SK-N-SH (cell line): ENCODE measurements at regions not wholly inside any gene's neighbourhood (a gene's known extent, or its start where the extent isn't known, plus 50 kb on each side); places are given as distances from the start of the nearest gene placed in this dataset.

ENCODE experiments used
- CTCF ChIA-PET: fragments of 300-600, 350-600 bp; formaldehyde crosslinking; extraction: SDS; loops from one replicate; lab custom pipeline; 2021; lab: Yijun Ruan, JAX
- POLR2A ChIA-PET: fragments of 350-600 bp; sonication (Branson Sonifier 250); formaldehyde crosslinking; extraction: SDS; loops from one replicate; lab custom pipeline; 2020; ENCODE audit warnings: antibody characterized with exemption, inconsistent platforms; lab: Yijun Ruan, JAX
- DNase-seq: peaks from one replicate; pipeline ENCODE4 v3.0.0; 2012
- H2AFZ ChIP-seq: fragments of 200-600 bp; sonication (generic); 2 replicates; pipeline ENCODE4 v1.8.1; 2016; ENCODE audit warnings: antibody characterized with exemption, mild to moderate bottlenecking, low read depth
- H3F3A ChIP-seq: fragments of 200-600 bp; sonication (generic); replicated peaks from 2 replicates; pipeline ENCODE3; 2016; ENCODE audit warnings: antibody characterized with exemption, mild to moderate bottlenecking; ENCODE audit not compliant: insufficient read depth
- H3K27ac ChIP-seq, 2 experiments: fragments of 200-500 bp in 1 of 2; fragments of 200-600 bp in 1 of 2; sonication (Bioruptor generic) in 1 of 2; sonication (generic), shearing (Covaris generic) in 1 of 2; 2 replicates each; pipeline versions ENCODE4 v1.5.1 to v1.6.1; 2014 to 2016; ENCODE audit warnings: low read depth in 2 of 2, inconsistent platforms in 1 of 2, low read length in 1 of 2, mild to moderate bottlenecking in 1 of 2, mixed read lengths in 1 of 2
- H3K27me3 ChIP-seq: fragments of 200-600 bp; sonication (generic), shearing (Covaris generic); 2 replicates; pipeline ENCODE4 v1.6.1; 2016; ENCODE audit warnings: mixed run types; ENCODE audit not compliant: insufficient read depth
- H3K36me3 ChIP-seq, 2 experiments: fragments of 200-500 bp in 1 of 2; fragments of 200-600 bp in 1 of 2; sonication (Bioruptor generic) in 1 of 2; sonication (generic) in 1 of 2; replicated peaks in 1 of 2; 2 replicates each; pipeline versions ENCODE3 to v1.5.1; 2014 to 2016; ENCODE audit warnings: low read length in 1 of 2, mild to moderate bottlenecking in 1 of 2; ENCODE audit not compliant: insufficient read depth in 2 of 2, control insufficient read depth in 1 of 2
- H3K4me1 ChIP-seq, 2 experiments: fragments of 200-500 bp in 1 of 2; fragments of 200-600 bp in 1 of 2; sonication (Bioruptor generic) in 1 of 2; sonication (generic), shearing (Covaris generic) in 1 of 2; 2 replicates each; pipeline versions ENCODE4 v1.5.1 to v1.6.1; 2014 to 2016; ENCODE audit warnings: low read depth in 1 of 2, low read length in 1 of 2, mixed run types in 1 of 2; ENCODE audit not compliant: insufficient read depth in 2 of 2, control insufficient read depth in 1 of 2
- H3K4me2 ChIP-seq: fragments of 200-600 bp; sonication (generic), shearing (Covaris generic); 2 replicates; pipeline ENCODE4 v1.6.1; 2017; ENCODE audit warnings: mixed run types
- H3K4me3 ChIP-seq, 2 experiments: fragments of 200-500 bp in 1 of 2; fragments of 200-600 bp in 1 of 2; sonication (Bioruptor generic) in 1 of 2; sonication (generic), shearing (Covaris generic) in 1 of 2; 2 replicates each; pipeline versions ENCODE4 v1.5.1 to v1.8.1; 2014 to 2016; ENCODE audit warnings: low read depth in 2 of 2, inconsistent platforms in 1 of 2, low read length in 1 of 2, mild to moderate bottlenecking in 1 of 2, mixed read lengths in 1 of 2, moderate library complexity in 1 of 2
- H3K79me2 ChIP-seq: fragments of 200-600 bp; sonication (generic); 2 replicates; pipeline ENCODE4 v1.8.1; 2017; ENCODE audit warnings: mild to moderate bottlenecking; ENCODE audit not compliant: insufficient read depth
- H3K9ac ChIP-seq: fragments of 200-600 bp; sonication (generic); 2 replicates; pipeline ENCODE4 v1.6.1; 2017; ENCODE audit warnings: mixed run types
- H3K9me2 ChIP-seq: fragments of 200-600 bp; sonication (generic); 2 replicates; pipeline ENCODE4 v1.6.1; 2017; ENCODE audit warnings: mixed run types
- H3K9me3 ChIP-seq: fragments of 200-600 bp; sonication (generic); 2 replicates; pipeline ENCODE4 v1.6.1; 2017; ENCODE audit warnings: mixed run types, mild to moderate bottlenecking, moderate library complexity
- H4K20me1 ChIP-seq: fragments of 200-600 bp; sonication (generic); 2 replicates; pipeline ENCODE4 v1.6.1; 2017; ENCODE audit warnings: mild to moderate bottlenecking, mixed run types; ENCODE audit not compliant: insufficient read depth
- EP300 ChIP-seq, 2 experiments: IDR thresholded peaks; 2 replicates each; pipeline versions ENCODE4 v1.4.0 to v1.6.1; 2012; ENCODE audit warnings: borderline replicate concordance in 1 of 2, low read depth in 1 of 2, low read length in 1 of 2
- FOXM1 ChIP-seq: IDR thresholded peaks from 2 replicates; pipeline ENCODE4 v1.4.0; 2012; ENCODE audit warnings: low read depth, mild to moderate bottlenecking
- JUND ChIP-seq: IDR thresholded peaks from 2 replicates; pipeline ENCODE4 v1.4.0; 2012
- MXI1 ChIP-seq: IDR thresholded peaks from 2 replicates; pipeline ENCODE4 v1.6.1; 2012; ENCODE audit warnings: mild to moderate bottlenecking, low read depth, low read length, improper control_type of control experiment
- NFIC ChIP-seq: IDR thresholded peaks from 2 replicates; pipeline ENCODE4 v1.4.0; 2012; ENCODE audit warnings: borderline replicate concordance
- POLR2AphosphoS5 ChIP-seq: IDR thresholded peaks from 2 replicates; pipeline ENCODE4 v1.6.1; 2012; ENCODE audit warnings: low read depth, low read length
- RAD21 ChIP-seq: IDR thresholded peaks from 2 replicates; pipeline ENCODE4 v1.6.1; 2012; ENCODE audit warnings: mild to moderate bottlenecking, low read length
- RCOR1 ChIP-seq: fragments of 150-350 bp; IDR thresholded peaks from 2 replicates; pipeline ENCODE4 v1.6.1; 2017; ENCODE audit warnings: antibody characterized with exemption, low read length
- RXRA ChIP-seq: IDR thresholded peaks from 2 replicates; pipeline ENCODE4 v1.4.0; 2012; ENCODE audit warnings: low read depth, mild to moderate bottlenecking, borderline replicate concordance
- SMC3 ChIP-seq: IDR thresholded peaks from 2 replicates; pipeline ENCODE4 v1.6.1; 2012; ENCODE audit warnings: low read depth, low read length, improper control_type of control experiment
- TAF1 ChIP-seq: IDR thresholded peaks from 2 replicates; pipeline ENCODE4 v1.6.1; 2012; ENCODE audit warnings: low read depth, mild to moderate bottlenecking, low read length, moderate library complexity, borderline replicate concordance
- TCF12 ChIP-seq: IDR thresholded peaks from 2 replicates; pipeline ENCODE4 v1.4.0; 2012
- YY1 ChIP-seq: IDR thresholded peaks from 2 replicates; pipeline ENCODE4 v1.4.0; 2012; ENCODE audit warnings: low read depth, mild to moderate bottlenecking
- WGBS: methylation state at CpG from one replicate; pipeline ENCODE4 v1.1.6; 2017; ENCODE audit warnings: low lambda C conversion rate; 5-methylcytosine and 5-hydroxymethylcytosine counted together
- TF ChIP-seq, protein P1 (sequence below): fragments of 200-600 bp; sonication (generic); IDR thresholded peaks from 2 replicates; pipeline ENCODE4 v1.6.1; 2017; ENCODE audit warnings: antibody characterized with exemption, mild to moderate bottlenecking, moderate library complexity
- TF ChIP-seq, protein P2 (sequence below): IDR thresholded peaks from 2 replicates; pipeline ENCODE4 v1.4.0; 2012; ENCODE audit warnings: low read depth, borderline replicate concordance
- TF ChIP-seq, protein P3 (sequence below): IDR thresholded peaks from 2 replicates; pipeline ENCODE4 v1.6.1; 2012; ENCODE audit warnings: mild to moderate bottlenecking, low read depth, low read length, moderate library complexity
- TF ChIP-seq, protein P4 (sequence below): fragments of 150-350 bp; IDR thresholded peaks from 2 replicates; pipeline ENCODE4 v1.6.1; 2017; ENCODE audit warnings: antibody characterized with exemption, low read length, low read depth, borderline replicate concordance

DNA sequence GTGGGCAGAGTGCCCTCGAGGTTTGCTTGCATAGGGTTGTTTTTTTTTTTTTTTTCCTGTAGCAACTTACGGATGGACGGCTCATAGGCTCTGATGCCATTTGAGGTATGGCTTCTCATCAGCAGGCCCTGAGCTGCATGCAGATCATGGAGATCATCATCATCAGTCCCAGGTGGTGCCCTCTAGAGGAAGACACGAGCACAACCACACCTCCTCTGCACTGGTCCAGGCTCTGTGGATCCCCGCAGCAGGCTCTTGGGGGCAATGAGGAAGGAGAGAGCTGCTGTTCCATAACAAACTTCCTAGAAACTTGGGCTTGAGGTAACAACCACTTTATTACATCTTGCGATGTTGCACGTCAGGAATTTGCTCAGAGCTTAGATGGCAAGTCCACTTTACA is 132.7 kb upstream of the CXCL12 start:
- POLR2A ChIA-PET = no interaction called here
- TF ChIP-seq TCF12 = no peak
- TF ChIP-seq, protein P1, sequence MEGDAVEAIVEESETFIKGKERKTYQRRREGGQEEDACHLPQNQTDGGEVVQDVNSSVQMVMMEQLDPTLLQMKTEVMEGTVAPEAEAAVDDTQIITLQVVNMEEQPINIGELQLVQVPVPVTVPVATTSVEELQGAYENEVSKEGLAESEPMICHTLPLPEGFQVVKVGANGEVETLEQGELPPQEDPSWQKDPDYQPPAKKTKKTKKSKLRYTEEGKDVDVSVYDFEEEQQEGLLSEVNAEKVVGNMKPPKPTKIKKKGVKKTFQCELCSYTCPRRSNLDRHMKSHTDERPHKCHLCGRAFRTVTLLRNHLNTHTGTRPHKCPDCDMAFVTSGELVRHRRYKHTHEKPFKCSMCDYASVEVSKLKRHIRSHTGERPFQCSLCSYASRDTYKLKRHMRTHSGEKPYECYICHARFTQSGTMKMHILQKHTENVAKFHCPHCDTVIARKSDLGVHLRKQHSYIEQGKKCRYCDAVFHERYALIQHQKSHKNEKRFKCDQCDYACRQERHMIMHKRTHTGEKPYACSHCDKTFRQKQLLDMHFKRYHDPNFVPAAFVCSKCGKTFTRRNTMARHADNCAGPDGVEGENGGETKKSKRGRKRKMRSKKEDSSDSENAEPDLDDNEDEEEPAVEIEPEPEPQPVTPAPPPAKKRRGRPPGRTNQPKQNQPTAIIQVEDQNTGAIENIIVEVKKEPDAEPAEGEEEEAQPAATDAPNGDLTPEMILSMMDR = peak; percentile 46
- TF ChIP-seq, all 33 proteins: peak for 1
- Histone ChIP-seq H4K20me1 (no peaks in the 10 kb centered on the region), H3K4me3 (no peak overlapping the region), H3K27ac (no peak overlapping the region), H3K9me3 (no peaks in the 10 kb centered on the region), H3K9me2 (no peaks in the 10 kb centered on the region), H3K79me2 (no peaks in the 10 kb centered on the region), H3K36me3 (no peaks in the 10 kb centered on the region), H3K4me2 (no peak overlapping the region), H3K27me3 (no peaks in the 10 kb centered on the region), H2AFZ (no peak overlapping the region), H3F3A (no peaks in the 10 kb centered on the region), H3K9ac (no peak overlapping the region), H3K4me1 (no peaks in the 10 kb centered on the region)
- WGBS = 7% methylated on average over 7 of the region's 7 CpGs
- CTCF ChIA-PET = interaction anchor here (0.8 kb wide), 1 partner anchor 21 kb away, joined by 3 read pairs; no protein-coding TSS in a partner anchor
- DNase-seq = peak; percentile 6

DNA sequence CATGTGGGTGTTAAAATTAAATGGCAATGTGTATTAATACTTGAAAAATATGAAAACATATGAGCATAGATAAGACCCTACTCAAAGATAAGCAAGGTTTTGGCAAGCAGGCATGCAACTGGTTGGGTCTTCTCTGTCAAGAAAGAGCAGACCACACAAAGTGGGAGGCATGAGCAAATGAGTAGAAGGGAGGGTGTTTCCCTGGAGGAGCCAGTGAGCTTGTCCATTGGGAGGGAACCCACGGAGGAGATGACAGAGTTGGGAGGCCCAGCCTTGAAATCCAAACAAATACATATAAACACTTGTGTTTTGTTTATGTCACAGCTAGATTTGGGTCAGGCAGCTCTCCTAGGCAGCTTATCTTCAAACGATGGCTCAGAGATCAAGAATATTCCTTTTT is 134.5 kb upstream of the CXCL12 start:
- POLR2A ChIA-PET = no interaction called here
- Histone ChIP-seq H3K36me3 (no peaks in the 10 kb centered on the region), H3K4me1 (no peaks in the 10 kb centered on the region), H3K27ac (no peak overlapping the region), H3K4me2 (no peak overlapping the region), H3K79me2 (no peaks in the 10 kb centered on the region), H4K20me1 (no peaks in the 10 kb centered on the region), H2AFZ (no peak overlapping the region), H3K27me3 (no peaks in the 10 kb centered on the region), H3F3A (no peaks in the 10 kb centered on the region), H3K4me3 (no peak overlapping the region), H3K9ac (no peak overlapping the region), H3K9me2 (no peaks in the 10 kb centered on the region), H3K9me3 (no peaks in the 10 kb centered on the region)
- CTCF ChIA-PET = no interaction called here
- WGBS = 4% methylated on average over 2 of the region's 2 CpGs
- TF ChIP-seq, protein P2, sequence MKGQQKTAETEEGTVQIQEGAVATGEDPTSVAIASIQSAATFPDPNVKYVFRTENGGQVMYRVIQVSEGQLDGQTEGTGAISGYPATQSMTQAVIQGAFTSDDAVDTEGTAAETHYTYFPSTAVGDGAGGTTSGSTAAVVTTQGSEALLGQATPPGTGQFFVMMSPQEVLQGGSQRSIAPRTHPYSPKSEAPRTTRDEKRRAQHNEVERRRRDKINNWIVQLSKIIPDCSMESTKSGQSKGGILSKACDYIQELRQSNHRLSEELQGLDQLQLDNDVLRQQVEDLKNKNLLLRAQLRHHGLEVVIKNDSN = no peak
- TF ChIP-seq FOXM1 = no peak
- no peak for TF ChIP-seq JUND
- TF ChIP-seq YY1 = no peak
- TF ChIP-seq, protein P3, sequence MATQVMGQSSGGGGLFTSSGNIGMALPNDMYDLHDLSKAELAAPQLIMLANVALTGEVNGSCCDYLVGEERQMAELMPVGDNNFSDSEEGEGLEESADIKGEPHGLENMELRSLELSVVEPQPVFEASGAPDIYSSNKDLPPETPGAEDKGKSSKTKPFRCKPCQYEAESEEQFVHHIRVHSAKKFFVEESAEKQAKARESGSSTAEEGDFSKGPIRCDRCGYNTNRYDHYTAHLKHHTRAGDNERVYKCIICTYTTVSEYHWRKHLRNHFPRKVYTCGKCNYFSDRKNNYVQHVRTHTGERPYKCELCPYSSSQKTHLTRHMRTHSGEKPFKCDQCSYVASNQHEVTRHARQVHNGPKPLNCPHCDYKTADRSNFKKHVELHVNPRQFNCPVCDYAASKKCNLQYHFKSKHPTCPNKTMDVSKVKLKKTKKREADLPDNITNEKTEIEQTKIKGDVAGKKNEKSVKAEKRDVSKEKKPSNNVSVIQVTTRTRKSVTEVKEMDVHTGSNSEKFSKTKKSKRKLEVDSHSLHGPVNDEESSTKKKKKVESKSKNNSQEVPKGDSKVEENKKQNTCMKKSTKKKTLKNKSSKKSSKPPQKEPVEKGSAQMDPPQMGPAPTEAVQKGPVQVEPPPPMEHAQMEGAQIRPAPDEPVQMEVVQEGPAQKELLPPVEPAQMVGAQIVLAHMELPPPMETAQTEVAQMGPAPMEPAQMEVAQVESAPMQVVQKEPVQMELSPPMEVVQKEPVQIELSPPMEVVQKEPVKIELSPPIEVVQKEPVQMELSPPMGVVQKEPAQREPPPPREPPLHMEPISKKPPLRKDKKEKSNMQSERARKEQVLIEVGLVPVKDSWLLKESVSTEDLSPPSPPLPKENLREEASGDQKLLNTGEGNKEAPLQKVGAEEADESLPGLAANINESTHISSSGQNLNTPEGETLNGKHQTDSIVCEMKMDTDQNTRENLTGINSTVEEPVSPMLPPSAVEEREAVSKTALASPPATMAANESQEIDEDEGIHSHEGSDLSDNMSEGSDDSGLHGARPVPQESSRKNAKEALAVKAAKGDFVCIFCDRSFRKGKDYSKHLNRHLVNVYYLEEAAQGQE = no peak
- no peak for TF ChIP-seq RXRA
- TF ChIP-seq NFIC = no peak
- no peak for TF ChIP-seq SMC3
- TF ChIP-seq RAD21 = no peak
- TF ChIP-seq MXI1 = no peak
- no peak for TF ChIP-seq TAF1
- TF ChIP-seq, protein P4, sequence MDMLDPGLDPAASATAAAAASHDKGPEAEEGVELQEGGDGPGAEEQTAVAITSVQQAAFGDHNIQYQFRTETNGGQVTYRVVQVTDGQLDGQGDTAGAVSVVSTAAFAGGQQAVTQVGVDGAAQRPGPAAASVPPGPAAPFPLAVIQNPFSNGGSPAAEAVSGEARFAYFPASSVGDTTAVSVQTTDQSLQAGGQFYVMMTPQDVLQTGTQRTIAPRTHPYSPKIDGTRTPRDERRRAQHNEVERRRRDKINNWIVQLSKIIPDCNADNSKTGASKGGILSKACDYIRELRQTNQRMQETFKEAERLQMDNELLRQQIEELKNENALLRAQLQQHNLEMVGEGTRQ = no peak
- no peak for TF ChIP-seq RCOR1
- TF ChIP-seq EP300 (IDR thresholded peaks at IDR 0.05; ENCODE audit: borderline replicate concordance in 1 of 2, low read depth in 1 of 2, low read length in 1 of 2) = no peak
- no peak for TF ChIP-seq POLR2AphosphoS5
- TF ChIP-seq, protein P1 = no peak
- no peak for DNase-seq
